ENCODE measurements at regions not wholly inside any gene's neighbourhood (a gene's known extent, or its start where the extent isn't known, plus 50 kb on each side); places are given as distances from the start of the nearest gene placed in this dataset.

- no peak for TF ChIP-seq POLR2A (IDR thresholded peaks at IDR 0.05)
- TF ChIP-seq, protein P1, sequence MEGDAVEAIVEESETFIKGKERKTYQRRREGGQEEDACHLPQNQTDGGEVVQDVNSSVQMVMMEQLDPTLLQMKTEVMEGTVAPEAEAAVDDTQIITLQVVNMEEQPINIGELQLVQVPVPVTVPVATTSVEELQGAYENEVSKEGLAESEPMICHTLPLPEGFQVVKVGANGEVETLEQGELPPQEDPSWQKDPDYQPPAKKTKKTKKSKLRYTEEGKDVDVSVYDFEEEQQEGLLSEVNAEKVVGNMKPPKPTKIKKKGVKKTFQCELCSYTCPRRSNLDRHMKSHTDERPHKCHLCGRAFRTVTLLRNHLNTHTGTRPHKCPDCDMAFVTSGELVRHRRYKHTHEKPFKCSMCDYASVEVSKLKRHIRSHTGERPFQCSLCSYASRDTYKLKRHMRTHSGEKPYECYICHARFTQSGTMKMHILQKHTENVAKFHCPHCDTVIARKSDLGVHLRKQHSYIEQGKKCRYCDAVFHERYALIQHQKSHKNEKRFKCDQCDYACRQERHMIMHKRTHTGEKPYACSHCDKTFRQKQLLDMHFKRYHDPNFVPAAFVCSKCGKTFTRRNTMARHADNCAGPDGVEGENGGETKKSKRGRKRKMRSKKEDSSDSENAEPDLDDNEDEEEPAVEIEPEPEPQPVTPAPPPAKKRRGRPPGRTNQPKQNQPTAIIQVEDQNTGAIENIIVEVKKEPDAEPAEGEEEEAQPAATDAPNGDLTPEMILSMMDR (IDR thresholded peaks at IDR 0.05): no peak
These were observed 672.1 kb downstream of the HACE1 start for GRCh38 chr6:104187616-104188015.
